HEK293T (cell line): ENCODE measurements at regions not wholly inside any gene's neighbourhood (a gene's known extent, or its start where the extent isn't known, plus 50 kb on each side); places are given as distances from the start of the nearest gene placed in this dataset.

Experiments
- CTCF ChIA-PET: fragments of 350-600 bp; formaldehyde crosslinking; extraction: SDS; loops from one replicate; lab custom pipeline; 2021; ENCODE audit warnings: antibody characterized with exemption, inconsistent platforms; lab: Yijun Ruan, JAX
- POLR2A ChIA-PET: fragments of 350-600 bp; formaldehyde crosslinking; extraction: SDS; loops from one replicate; lab custom pipeline; 2020; ENCODE audit warnings: antibody characterized with exemption, inconsistent platforms; lab: Yijun Ruan, JAX
- DNase-seq: peaks from one replicate; pipeline ENCODE4 v3.0.0; 2012; ENCODE audit warnings: mixed read lengths; ENCODE audit errors: extremely low spot score
- ARNT ChIP-seq: fragments of 450-650 bp; IDR thresholded peaks from 2 replicates; pipeline ENCODE4 v1.6.1; 2017; ENCODE audit warnings: mild to moderate bottlenecking
- BHLHE40 ChIP-seq: fragments of 450-650 bp; IDR thresholded peaks from 2 replicates; pipeline ENCODE4 v1.6.1; 2016; ENCODE audit warnings: mild to moderate bottlenecking, moderate library complexity, borderline replicate concordance
- CTBP1 ChIP-seq: fragments of 450-650 bp; IDR thresholded peaks from 2 replicates; pipeline ENCODE4 v1.6.1; 2016; ENCODE audit warnings: borderline replicate concordance
- ELF4 ChIP-seq: fragments of 450-650 bp; IDR thresholded peaks from 2 replicates; pipeline ENCODE4 v1.6.1; 2017; ENCODE audit warnings: antibody characterized with exemption
- FOXA1 ChIP-seq: fragments of 450-650 bp; IDR thresholded peaks from 2 replicates; pipeline ENCODE4 v1.6.1; 2016; ENCODE audit warnings: mild to moderate bottlenecking
- FOXK2 ChIP-seq: fragments of 450-650 bp; IDR thresholded peaks from 2 replicates; pipeline ENCODE4 v1.6.1; 2016; ENCODE audit warnings: mild to moderate bottlenecking
- FOXM1 ChIP-seq: fragments of 450-650 bp; IDR thresholded peaks from 2 replicates; pipeline ENCODE4 v1.6.1; 2017; ENCODE audit warnings: mild to moderate bottlenecking, borderline replicate concordance
- HDGF ChIP-seq: fragments of 450-650 bp; IDR thresholded peaks from 2 replicates; pipeline ENCODE4 v1.6.1; 2017; ENCODE audit warnings: antibody characterized with exemption, borderline replicate concordance
- L3MBTL2 ChIP-seq: fragments of 450-650 bp; conservative IDR thresholded peaks from 2 replicates; pipeline ENCODE4 v1.6.1; 2016; ENCODE audit warnings: mild to moderate bottlenecking
- LEF1 ChIP-seq: fragments of 450-650 bp; IDR thresholded peaks from 2 replicates; pipeline ENCODE4 v1.6.1; 2017; ENCODE audit warnings: mild to moderate bottlenecking, borderline replicate concordance
- NFRKB ChIP-seq: fragments of 450-650 bp; IDR thresholded peaks from 2 replicates; pipeline ENCODE4 v1.6.1; 2016; ENCODE audit warnings: mild to moderate bottlenecking, moderate library complexity
- PKNOX1 ChIP-seq: fragments of 450-650 bp; IDR thresholded peaks from 2 replicates; pipeline ENCODE4 v1.6.1; 2016
- SP1 ChIP-seq: fragments of 450-650 bp; IDR thresholded peaks from 2 replicates; pipeline ENCODE4 v1.6.1; 2017
- SUZ12 ChIP-seq: fragments of 450-650 bp; IDR thresholded peaks from 2 replicates; pipeline ENCODE4 v1.6.1; 2016; ENCODE audit warnings: mild to moderate bottlenecking
- TARDBP ChIP-seq: fragments of 450-650 bp; IDR thresholded peaks from 2 replicates; pipeline ENCODE4 v1.6.1; 2016
- ZNF384 ChIP-seq: fragments of 450-650 bp; IDR thresholded peaks from 2 replicates; pipeline ENCODE4 v1.6.1; 2016

- no peak for DNase-seq
- ChIA-PET POLR2A (no interaction called here), CTCF (interaction anchor here (1.0 kb wide), 1 partner anchor 10 kb away, joined by 3 read pairs; no protein-coding TSS in a partner anchor)
- no peak for TF ChIP-seq BHLHE40
- TF ChIP-seq L3MBTL2 = no peak
- TF ChIP-seq NFRKB = no peak
- no peak for TF ChIP-seq FOXM1
- no peak for TF ChIP-seq SP1
- no peak for TF ChIP-seq FOXA1
- no peak for TF ChIP-seq ELF4
- TF ChIP-seq SUZ12 = no peak
- TF ChIP-seq ARNT = no peak
- TF ChIP-seq CTBP1 = no peak
- no peak for TF ChIP-seq LEF1
- TF ChIP-seq TARDBP = no peak
- no peak for TF ChIP-seq FOXK2
- no peak for TF ChIP-seq PKNOX1
- TF ChIP-seq HDGF = no peak
These were observed 205.8 kb upstream of the CTAGE1 start for GRCh38 chr18:22623513-22623912.

GRCh38 chr18:22624176-22624575 is 206.5 kb upstream of the CTAGE1 start:
- CTCF ChIA-PET = no interaction called here
- DNase-seq = no peak
- TF ChIP-seq HDGF = no peak
- no peak for TF ChIP-seq ARNT
- no peak for TF ChIP-seq L3MBTL2
- TF ChIP-seq PKNOX1 = no peak
- TF ChIP-seq FOXK2 = no peak
- no peak for TF ChIP-seq SUZ12
- TF ChIP-seq FOXA1 = no peak
- TF ChIP-seq BHLHE40 = no peak
- TF ChIP-seq SP1 = no peak
- TF ChIP-seq NFRKB = no peak
- no peak for TF ChIP-seq CTBP1
- no peak for TF ChIP-seq TARDBP
- TF ChIP-seq FOXM1 = no peak
- POLR2A ChIA-PET = no interaction called here

GRCh38 chr18:22625406-22625805 is 207.7 kb upstream of the CTAGE1 start:
- TF ChIP-seq FOXA1 = no peak
- no peak for TF ChIP-seq TARDBP
- no peak for TF ChIP-seq FOXK2
- TF ChIP-seq HDGF = no peak
- no peak for TF ChIP-seq BHLHE40
- no peak for TF ChIP-seq FOXM1
- no peak for TF ChIP-seq ARNT
- no peak for TF ChIP-seq NFRKB
- TF ChIP-seq PKNOX1 = no peak
- no peak for TF ChIP-seq SUZ12
- TF ChIP-seq ELF4 = no peak
- no peak for TF ChIP-seq LEF1
- POLR2A ChIA-PET = no interaction called here

GRCh38 chr18:22626771-22627170 is 209.1 kb upstream of the CTAGE1 start:
- POLR2A ChIA-PET = no interaction called here
- CTCF ChIA-PET = no interaction called here
- no peak for DNase-seq
- no peak for TF ChIP-seq L3MBTL2
- no peak for TF ChIP-seq HDGF
- no peak for TF ChIP-seq NFRKB
- no peak for TF ChIP-seq LEF1
- no peak for TF ChIP-seq PKNOX1
- no peak for TF ChIP-seq SUZ12
- no peak for TF ChIP-seq BHLHE40
- TF ChIP-seq ZNF384 = no peak

More at GRCh38 chr18:22625406-22625805, 207.7 kb upstream of the CTAGE1 start:
- CTCF ChIA-PET = no interaction called here
- no peak for DNase-seq

GRCh38 chr18:22627506-22627905 is 209.8 kb upstream of the CTAGE1 start:
- CTCF ChIA-PET = no interaction called here
- DNase-seq = no peak
- TF ChIP-seq FOXM1 = no peak
- TF ChIP-seq SP1 = no peak
- no peak for TF ChIP-seq ARNT
- no peak for TF ChIP-seq SUZ12
- TF ChIP-seq NFRKB = no peak
- no peak for TF ChIP-seq FOXK2
- TF ChIP-seq ELF4 = no peak
- no peak for TF ChIP-seq HDGF
- no peak for TF ChIP-seq BHLHE40
- no peak for TF ChIP-seq LEF1
- TF ChIP-seq CTBP1 = no peak
- no peak for TF ChIP-seq L3MBTL2
- POLR2A ChIA-PET = no interaction called here

DNA sequence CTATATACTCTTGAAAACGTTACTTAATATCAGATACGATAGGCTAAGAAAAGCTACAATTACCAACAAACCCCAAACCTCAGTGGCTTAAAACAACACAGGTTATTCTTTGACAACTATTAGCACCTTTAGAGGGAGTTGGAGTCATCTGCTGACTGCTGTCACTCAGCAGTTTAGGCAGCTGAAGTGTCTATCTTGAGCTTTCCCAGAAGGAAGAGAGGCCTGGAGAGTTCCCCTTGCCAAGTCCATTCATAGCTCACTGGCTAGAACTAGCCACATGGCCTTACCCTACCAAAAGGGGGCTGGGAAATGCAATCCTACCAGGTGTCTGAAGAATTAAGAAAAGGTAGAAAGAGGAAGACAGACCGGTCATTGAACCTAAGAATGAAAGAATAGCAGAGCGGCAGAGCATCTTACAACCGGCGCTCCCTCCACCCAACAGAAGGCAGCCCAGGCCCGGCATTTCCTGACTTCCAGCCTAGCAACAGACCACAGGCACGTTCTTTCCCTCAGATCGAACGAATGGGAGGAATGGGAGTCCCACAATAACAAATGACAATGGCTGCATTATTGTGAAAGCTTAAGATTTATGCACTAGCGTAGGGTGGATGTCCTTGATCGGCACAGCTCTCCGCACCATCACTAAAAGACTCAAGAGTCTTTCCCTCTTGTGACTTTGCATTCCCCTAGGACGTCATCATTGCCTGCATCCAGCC is 211.2 kb upstream of the CTAGE1 start:
- CTCF ChIA-PET = no interaction called here
- TF ChIP-seq CTBP1 (no peak), FOXA1 (no peak), L3MBTL2 (no peak), HDGF (no peak), ARNT (no peak)
- POLR2A ChIA-PET = no interaction called here
- DNase-seq = no peak
